ENCODE measurements at regions not wholly inside any gene's neighbourhood (a gene's known extent, or its start where the extent isn't known, plus 50 kb on each side); places are given as distances from the start of the nearest gene placed in this dataset.

DNA sequence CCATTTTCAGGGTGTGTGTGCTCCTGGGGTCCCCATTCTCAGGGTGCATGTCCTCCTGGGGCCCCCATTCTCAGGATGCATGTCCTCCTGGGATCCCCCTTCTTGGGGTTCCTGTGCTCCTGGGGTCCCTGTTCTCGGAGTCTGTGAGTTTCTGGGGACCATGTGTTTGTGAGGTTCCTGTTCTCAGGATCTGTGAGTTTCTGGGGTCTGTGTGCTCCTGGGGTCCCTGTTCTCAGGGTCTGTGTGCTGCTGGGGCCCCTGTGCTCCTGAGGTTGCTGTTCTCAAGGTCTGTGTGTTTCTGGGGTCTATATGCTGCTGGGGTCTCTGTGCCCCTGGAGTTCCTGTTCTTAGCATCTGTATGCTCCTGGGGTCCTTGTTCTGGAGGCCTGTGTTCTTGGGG is 425.5 kb downstream of the GLRX3 start:
- TF ChIP-seq, protein P1, sequence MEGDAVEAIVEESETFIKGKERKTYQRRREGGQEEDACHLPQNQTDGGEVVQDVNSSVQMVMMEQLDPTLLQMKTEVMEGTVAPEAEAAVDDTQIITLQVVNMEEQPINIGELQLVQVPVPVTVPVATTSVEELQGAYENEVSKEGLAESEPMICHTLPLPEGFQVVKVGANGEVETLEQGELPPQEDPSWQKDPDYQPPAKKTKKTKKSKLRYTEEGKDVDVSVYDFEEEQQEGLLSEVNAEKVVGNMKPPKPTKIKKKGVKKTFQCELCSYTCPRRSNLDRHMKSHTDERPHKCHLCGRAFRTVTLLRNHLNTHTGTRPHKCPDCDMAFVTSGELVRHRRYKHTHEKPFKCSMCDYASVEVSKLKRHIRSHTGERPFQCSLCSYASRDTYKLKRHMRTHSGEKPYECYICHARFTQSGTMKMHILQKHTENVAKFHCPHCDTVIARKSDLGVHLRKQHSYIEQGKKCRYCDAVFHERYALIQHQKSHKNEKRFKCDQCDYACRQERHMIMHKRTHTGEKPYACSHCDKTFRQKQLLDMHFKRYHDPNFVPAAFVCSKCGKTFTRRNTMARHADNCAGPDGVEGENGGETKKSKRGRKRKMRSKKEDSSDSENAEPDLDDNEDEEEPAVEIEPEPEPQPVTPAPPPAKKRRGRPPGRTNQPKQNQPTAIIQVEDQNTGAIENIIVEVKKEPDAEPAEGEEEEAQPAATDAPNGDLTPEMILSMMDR (IDR thresholded peaks at IDR 0.05) = no peak
- TF ChIP-seq POLR2AphosphoS5 (IDR thresholded peaks at IDR 0.05) = no peak
- no peak for TF ChIP-seq POLR2A (IDR thresholded peaks at IDR 0.05)
